ENCODE measurements at regions not wholly inside any gene's neighbourhood (a gene's known extent, or its start where the extent isn't known, plus 50 kb on each side); places are given as distances from the start of the nearest gene placed in this dataset.

DNA sequence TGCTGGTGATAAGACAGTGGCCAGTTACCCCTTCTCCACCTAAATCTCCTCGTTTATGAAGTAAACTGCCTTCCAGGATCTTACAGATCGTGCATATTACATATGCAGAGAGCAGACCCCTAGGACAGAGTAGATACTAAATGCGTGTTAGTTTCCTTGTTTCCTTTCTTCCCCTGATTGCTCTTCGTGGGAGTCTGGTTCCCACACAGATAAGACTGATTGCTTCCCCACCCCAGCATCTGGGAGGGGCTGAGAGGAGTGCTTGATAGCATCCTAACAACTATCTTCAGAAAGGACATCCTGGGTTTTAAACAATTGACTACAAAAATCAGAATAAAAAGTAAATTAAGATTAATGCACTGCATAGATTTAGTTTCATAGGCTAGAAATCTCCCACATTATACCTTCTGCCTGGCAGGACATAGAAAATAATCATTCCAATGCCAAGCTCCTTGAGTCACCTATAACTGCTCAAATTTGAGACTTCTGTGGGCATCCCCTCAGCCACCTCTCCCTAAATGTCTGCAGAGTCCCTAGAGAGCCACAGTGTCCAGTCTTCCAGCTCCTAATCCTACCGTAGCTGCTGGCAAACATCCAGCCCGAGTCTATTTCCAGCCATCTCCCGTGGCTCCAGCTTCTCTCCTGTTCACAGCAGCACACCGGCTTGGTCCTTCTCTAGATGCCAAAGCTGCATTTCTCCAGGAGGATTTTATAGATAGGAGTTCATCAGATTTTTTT, 128.3 kb downstream of the LRRC30 start:
- no peak for TF ChIP-seq ZFX (IDR thresholded peaks at IDR 0.05)
- TF ChIP-seq EZH2 (IDR thresholded peaks at IDR 0.05): no peak
- TF ChIP-seq, protein P1, sequence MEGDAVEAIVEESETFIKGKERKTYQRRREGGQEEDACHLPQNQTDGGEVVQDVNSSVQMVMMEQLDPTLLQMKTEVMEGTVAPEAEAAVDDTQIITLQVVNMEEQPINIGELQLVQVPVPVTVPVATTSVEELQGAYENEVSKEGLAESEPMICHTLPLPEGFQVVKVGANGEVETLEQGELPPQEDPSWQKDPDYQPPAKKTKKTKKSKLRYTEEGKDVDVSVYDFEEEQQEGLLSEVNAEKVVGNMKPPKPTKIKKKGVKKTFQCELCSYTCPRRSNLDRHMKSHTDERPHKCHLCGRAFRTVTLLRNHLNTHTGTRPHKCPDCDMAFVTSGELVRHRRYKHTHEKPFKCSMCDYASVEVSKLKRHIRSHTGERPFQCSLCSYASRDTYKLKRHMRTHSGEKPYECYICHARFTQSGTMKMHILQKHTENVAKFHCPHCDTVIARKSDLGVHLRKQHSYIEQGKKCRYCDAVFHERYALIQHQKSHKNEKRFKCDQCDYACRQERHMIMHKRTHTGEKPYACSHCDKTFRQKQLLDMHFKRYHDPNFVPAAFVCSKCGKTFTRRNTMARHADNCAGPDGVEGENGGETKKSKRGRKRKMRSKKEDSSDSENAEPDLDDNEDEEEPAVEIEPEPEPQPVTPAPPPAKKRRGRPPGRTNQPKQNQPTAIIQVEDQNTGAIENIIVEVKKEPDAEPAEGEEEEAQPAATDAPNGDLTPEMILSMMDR (IDR thresholded peaks at IDR 0.05 in 2 of 3, conservative IDR thresholded peaks at IDR 0.05 in 1 of 3; ENCODE audit: borderline replicate concordance in 1 of 3, insufficient read depth in 1 of 3, low read depth in 2 of 3, low read length in 2 of 3): no peak
- no peak for TF ChIP-seq RAD21 (IDR thresholded peaks at IDR 0.05; ENCODE audit: low read depth)
- TF ChIP-seq POLR2AphosphoS5 (IDR thresholded peaks at IDR 0.05; ENCODE audit: low read depth, low read length): no peak
- TF ChIP-seq SRF (IDR thresholded peaks at IDR 0.05; ENCODE audit: low read depth): no peak
- TF ChIP-seq, protein P2, sequence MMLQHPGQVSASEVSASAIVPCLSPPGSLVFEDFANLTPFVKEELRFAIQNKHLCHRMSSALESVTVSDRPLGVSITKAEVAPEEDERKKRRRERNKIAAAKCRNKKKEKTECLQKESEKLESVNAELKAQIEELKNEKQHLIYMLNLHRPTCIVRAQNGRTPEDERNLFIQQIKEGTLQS (IDR thresholded peaks at IDR 0.05): no peak
- TF ChIP-seq SP1 (IDR thresholded peaks at IDR 0.05; ENCODE audit: low read depth): no peak
- TF ChIP-seq, protein P3, sequence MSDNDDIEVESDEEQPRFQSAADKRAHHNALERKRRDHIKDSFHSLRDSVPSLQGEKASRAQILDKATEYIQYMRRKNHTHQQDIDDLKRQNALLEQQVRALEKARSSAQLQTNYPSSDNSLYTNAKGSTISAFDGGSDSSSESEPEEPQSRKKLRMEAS (IDR thresholded peaks at IDR 0.05): no peak
- no peak for TF ChIP-seq POLR2A (IDR thresholded peaks at IDR 0.05; ENCODE audit: borderline replicate concordance, extremely low read depth, insufficient read depth, insufficient read length)
- TF ChIP-seq YY1 (IDR thresholded peaks at IDR 0.05; ENCODE audit: extremely low read depth, insufficient replicate concordance, low read depth, low read length): no peak
- TF ChIP-seq, protein P4, sequence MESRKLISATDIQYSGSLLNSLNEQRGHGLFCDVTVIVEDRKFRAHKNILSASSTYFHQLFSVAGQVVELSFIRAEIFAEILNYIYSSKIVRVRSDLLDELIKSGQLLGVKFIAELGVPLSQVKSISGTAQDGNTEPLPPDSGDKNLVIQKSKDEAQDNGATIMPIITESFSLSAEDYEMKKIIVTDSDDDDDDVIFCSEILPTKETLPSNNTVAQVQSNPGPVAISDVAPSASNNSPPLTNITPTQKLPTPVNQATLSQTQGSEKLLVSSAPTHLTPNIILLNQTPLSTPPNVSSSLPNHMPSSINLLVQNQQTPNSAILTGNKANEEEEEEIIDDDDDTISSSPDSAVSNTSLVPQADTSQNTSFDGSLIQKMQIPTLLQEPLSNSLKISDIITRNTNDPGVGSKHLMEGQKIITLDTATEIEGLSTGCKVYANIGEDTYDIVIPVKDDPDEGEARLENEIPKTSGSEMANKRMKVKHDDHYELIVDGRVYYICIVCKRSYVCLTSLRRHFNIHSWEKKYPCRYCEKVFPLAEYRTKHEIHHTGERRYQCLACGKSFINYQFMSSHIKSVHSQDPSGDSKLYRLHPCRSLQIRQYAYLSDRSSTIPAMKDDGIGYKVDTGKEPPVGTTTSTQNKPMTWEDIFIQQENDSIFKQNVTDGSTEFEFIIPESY (IDR thresholded peaks at IDR 0.05; ENCODE audit: extremely low read depth, insufficient replicate concordance, low read length): no peak

Measured in HCT116 (cell line).